Fibroblast of skin of left biceps (primary cell): ENCODE measurements at regions not wholly inside any gene's neighbourhood (a gene's known extent, or its start where the extent isn't known, plus 50 kb on each side); places are given as distances from the start of the nearest gene placed in this dataset.

Source experiments
- DNase-seq, 2 experiments: peaks; one replicate each; pipeline ENCODE4 v3.0.0-alpha.2; 2013; ENCODE audit warnings: low read depth in 2 of 2

DNA sequence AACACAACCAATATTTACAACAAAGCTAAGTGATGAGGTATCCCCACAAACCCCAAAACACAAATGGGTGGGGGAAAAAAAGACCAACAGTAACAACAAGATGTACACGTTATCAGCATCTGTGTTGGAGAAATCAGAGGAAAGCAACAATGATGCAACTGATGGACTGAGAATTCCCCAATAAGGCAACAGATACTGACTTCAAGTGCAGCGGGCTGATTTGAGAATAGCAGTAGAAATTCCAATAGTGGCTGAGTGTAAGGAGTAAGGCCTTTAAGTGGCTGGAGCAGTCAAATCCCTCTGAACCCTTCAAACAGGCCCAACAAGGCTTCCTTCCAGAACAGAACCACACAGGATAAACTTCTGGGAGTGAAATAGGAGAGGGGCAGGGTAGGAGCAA lies 97.6 kb downstream of the TM2D1 start:
- DNase-seq = no peak

DNA sequence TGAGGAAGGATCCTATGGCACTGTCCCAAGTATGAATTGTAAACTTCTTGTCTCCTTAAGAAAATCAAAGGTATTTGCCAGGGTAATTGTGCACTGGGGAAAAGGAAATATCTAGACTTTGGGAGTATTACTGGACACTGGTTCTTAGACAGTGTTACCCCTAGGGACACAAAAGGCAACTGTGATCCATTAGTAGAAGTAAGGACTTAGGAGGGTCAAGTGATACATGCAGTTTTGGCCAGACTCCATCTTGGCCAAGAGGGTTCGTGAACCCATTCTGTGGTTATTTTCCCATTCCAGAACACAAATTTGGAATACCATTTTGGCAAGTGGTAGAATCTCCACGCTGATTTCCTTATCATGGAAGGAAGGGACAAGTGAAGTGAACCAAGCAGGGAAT lies 98.1 kb downstream of the TM2D1 start:
- DNase-seq = no peak

DNA sequence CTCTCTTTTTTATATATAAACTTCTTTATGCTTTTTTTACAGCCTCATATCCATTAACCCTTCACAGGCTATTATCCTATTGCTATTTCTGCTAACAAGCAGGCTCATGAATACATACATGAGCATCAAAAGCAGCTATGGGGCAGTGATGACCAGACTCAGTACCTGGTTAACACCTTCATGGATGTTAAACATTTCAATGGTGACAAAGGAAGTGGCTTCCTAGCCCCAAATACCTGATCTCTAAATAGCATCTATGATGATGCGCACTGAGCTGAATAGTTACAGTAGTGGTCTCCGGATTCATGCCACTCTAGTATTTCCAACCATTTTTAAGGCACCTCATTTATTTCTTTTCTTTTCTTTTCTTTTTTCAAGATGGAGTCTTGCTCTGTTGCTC lies 101.1 kb downstream of the TM2D1 start:
- no peak for DNase-seq

DNA sequence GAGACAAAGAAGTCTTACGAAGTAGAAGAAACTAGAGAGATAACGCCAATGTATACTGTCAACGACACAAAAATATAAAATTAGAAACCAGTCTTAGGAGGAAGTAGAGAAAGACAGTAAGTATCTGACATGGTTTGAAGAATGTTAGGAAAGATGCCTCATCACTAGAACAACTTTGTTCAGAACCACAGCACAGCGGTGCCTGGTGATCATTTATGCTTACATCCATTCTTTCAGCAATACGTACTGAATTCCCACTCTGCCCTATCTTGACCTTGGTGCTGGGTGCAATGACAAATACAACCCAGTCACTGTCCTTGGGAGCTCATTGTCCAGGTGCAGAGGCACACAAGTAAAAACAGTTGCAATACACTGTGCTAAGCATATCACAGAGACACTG lies 104.4 kb downstream of the TM2D1 start:
- DNase-seq = no peak

DNA sequence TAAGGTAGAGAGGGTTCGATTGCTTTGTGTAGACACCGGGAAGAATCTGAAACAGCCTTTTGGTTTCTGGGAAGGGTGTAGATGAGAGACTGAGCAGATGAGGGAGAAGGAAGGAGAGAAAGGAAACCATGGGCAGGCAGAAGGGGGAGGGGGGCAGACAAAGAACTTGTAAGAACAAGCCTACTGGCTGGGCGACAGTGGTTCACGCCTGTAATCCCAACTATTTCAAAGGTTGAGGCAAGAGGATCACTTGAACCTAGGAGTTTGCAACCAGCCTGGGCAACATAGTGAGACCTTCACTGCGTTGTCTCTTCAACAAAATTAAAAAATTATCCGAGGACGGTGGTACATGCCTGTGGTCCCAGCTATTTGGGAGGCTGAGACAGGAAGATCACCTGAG lies 106.2 kb downstream of the TM2D1 start:
- DNase-seq = no peak

DNA sequence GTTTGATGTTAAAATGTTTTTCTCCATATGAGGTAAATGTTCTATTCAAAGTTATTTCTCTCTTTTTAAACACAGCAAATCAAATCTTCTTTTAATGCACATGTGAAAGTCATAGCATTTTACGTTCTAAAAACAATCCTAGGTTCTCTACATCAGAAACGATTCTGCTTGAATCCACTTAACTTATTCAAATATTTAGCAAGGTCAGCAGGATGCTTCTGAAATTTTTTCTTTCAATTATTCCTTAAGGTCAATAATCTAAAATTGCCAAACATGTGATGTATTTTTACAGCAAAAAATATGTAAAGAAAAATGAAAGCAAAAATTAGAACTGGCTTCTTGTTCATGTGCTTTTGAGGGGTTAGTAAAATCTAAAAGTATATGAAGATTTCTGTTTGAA lies 106.7 kb downstream of the TM2D1 start:
- DNase-seq = no peak

DNA sequence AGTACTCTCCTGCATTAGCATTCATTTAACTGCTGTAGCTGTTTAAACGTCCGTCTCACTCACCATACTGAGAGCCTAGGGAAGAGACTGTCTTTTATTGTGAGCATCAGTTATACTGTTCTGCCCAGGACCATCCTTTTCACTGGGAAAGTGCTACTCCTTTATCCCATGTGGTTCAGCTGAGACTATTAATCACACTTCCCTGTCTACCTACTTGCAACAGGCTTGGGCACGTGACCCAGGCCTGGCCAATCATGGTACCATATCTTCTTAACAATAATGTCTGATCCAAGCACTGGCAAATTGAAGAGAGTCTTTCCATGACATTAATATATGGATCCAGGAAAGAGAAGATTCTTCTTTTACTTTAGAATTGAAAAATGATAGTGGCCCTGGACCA lies 108.1 kb downstream of the TM2D1 start:
- DNase-seq = no peak

DNA sequence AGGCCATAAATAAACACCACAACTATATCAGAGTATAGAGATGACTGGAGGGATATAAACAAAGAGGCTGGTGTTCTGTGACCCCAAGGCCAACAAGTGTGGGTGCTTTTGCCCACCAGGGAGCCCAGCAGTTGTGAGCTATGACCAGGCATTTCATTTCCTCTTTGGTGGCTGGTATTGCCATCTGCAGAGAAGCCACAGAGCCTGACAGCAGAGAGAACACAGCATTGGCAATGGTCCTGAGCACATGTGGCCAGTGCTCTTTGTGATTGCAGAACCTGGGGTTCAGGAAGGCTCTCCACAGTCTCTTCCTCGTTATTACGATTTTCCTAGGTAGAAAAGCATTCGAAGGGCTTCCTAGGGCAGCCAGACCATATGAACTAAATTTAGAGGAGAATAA lies 112.3 kb downstream of the TM2D1 start:
- no peak for DNase-seq

DNA sequence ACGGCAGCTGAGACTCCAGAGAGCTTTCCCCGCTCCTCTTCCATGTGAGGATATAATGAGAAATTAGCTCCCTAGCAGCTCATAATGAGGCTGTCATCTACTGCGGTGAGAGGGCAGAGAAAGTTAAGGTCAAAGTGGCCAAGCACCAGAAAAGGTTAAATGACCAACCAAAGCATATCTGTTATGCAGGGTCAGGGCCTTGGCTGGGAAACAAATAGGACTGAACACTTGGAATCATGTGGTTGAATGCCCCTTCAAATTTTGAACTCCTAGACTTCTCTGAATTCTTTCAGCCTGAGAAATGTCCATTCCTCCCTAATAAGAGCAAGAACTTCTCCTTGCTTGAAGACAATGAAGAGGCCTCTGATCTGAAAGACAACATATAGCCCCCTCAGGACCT lies 115.9 kb downstream of the TM2D1 start:
- DNase-seq = no peak

DNA sequence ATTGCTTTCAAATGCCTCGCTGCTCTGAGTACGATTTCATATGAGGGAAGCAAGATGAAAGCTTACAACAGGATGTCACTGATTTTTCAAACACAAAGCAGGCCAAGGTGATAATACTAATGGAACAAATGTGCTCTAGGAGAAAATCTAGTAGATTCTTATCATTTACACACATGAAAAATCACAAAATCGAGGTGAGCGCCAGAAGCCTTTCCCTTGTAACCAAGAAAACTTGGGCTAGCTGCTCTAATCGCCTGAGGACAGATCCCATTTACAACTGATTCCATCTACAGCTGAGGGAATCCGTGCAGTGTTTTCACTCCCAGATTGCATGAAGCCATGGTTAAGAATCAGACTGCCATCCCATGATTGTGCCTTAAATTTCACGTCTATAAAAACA lies 117.5 kb downstream of the TM2D1 start:
- DNase-seq = no peak

DNA sequence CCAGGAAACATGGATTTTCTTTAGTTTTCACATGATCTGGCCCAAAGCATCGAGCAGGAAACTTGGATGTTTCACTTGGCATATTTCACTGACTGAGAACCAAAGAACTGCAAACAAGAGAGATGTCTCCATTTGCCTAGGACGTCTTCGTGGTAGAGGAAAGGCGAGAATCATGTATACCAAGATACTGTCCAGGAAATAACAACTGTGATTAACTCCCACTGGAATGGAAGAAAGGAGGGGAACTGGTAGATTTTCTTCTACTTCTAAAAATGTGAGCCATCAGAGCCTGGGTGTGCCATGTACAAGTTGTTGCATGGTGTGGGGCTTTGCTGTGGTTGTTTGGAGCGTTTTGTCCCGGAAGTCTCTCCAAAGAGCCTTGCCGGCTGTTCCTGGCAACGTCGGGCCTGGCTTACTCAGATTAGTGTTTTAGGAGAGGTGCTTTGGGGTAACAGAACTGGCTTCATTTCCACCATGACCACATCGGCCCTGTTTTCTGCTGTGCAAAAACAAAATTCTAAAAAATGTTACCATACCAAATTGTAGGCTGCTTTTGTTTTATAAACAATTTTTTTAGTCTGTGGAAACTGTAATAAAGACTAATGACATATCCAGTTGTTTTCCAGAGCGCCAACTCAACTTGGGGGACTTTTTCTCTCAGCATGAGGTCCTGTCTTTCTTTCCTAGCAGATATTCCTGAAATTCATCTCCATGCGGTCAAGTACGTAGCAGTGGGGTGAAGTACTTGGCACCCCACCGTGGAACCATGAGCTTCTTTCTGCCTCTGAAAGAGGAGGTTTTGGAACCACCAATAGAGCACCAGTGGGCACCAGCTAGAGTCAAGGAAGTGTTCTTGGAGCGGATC lies 118.3 kb downstream of the TM2D1 start:
- DNase-seq = no peak

DNA sequence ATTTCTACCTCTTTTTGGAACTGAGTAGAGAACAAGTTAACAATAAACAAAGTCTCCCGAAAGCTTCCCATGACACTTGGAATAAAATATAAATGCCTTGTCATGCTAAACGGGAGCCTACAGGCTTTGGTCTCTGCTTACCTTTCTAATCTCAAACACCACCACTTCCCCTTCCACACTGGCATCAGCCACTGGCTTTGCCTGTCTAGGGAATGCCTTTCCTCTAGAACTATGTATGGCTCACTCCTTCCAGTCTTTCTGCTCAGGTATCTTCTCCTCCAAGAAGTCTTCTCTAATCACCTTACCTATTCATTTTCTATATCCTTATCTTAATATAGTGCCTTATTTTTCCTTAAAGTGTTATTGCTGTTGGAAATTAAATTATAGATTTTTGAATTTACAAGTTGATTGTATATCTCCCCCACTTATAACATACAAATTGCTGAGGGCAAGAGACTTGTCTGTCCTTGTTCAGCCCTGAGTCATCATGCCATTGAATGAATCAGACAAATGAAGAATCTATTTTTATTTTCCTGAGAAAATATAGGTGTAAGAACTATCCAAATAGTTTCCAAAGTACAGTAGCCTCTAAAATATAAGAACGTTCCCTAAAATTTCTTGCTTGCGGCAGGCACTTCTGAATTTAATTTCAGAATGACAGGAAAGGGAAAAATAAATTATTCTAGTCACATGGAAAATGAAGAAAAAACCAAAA lies 119.2 kb downstream of the TM2D1 start:
- no peak for DNase-seq

DNA sequence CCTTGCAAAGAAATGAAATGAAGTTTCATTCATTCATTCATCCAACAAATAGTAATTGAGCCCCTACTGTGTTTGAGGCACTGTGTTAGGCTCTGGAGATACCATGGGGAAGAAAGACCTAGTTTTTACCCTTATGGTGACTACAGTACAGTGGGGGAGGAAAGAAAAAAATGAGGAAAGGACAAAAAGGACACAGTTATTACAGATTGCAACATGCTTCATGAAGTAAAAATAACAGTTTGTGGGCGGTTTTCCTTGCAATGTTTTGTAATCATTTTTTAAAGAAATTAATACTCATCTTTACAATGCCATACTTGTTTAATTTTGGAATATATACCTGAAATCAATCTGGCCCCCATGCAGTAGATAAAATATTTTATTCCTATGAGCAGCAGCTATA lies 120.3 kb downstream of the TM2D1 start:
- DNase-seq = no peak

DNA sequence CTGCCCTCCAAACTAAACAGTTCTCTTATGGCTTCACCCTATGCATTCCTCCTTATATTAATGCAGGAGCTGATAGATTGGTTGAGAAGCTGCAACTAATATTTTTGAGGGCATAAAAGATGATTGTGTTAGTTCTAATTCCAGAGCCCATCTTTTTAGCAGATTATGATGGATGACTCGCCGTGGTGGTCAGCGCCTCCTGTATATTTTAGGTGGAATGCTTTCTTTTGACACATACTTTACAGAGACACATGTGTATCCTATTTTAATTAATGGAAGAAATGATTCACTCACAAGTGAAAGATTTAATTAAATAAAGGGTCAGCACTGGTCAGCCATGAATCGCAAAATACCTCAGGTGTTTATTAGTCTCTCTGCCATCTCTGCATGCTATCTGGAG lies 120.7 kb downstream of the TM2D1 start:
- DNase-seq = no peak

DNA sequence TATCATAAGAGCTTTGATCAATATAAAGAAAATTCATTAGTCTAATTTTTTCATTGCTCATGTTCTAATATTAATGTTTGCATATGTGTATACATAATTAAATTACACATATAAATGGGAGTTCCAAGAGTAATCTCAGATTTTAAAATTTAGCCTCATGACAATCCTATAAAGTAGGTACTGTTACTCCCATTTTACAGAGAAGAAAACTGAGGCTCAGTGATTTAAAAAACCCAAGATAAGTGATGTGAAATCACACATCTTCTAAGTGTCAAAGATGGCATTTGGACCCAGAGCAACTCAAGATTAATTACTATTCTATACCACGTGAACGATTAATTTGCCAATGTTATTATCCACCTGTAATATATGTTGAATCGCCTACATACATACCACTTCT lies 122.3 kb downstream of the TM2D1 start:
- DNase-seq = no peak

DNA sequence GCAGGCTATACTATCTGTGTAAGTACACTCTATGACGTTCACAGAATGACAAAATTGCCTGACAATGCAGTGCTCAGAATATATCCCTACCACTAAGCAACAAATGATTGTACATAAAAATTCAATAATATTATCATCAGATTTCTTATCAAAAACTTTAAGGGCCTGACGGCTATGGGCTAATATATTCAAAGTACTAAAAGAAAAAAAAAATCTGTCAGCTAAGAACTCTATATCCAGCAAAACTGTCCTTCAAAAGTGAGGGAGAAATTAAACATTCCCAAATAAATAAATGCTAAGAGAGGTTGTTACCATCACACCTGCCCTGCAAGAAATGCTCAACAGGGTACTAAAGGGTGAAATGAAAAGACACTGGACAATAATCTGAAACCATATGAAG lies 127.3 kb downstream of the TM2D1 start:
- no peak for DNase-seq

DNA sequence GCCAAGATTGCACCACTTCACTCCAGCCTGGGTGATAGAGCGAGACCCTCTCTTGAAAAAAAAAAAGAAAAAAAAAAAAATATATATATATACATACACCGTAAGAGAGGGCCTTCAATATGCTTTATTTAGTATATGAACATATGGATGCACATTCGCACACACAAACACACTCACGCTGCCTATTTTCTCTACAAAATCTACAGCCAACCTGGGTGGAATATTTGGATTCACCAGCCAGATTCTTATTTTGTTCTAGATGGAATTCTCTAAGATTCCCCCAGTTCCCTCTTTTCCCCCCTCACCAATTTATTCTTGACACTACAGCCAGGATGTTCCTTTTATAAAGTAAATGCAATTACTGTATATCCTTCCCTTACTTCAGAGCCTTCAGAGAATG lies 131.6 kb downstream of the TM2D1 start:
- DNase-seq = no peak

DNA sequence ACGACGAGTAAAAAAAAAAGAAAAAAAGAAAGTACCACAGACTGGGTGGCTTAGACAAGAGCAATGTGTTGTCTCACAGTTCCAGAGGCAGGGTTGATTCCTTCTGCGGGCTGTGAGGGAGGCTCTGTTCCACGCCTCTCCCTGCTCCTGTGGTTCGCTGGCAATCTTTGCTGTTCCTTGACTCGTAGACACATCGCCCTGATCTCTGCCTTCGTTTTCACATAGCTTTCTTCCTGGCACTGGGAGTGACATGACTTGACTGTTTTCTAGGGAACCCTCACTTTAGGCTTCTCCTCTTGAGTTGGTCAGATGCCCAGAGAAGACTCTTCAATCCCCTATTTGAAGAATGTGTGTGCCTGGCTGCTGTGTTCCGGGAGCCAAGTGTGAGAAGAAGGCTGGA lies 133.6 kb downstream of the TM2D1 start:
- no peak for DNase-seq

DNA sequence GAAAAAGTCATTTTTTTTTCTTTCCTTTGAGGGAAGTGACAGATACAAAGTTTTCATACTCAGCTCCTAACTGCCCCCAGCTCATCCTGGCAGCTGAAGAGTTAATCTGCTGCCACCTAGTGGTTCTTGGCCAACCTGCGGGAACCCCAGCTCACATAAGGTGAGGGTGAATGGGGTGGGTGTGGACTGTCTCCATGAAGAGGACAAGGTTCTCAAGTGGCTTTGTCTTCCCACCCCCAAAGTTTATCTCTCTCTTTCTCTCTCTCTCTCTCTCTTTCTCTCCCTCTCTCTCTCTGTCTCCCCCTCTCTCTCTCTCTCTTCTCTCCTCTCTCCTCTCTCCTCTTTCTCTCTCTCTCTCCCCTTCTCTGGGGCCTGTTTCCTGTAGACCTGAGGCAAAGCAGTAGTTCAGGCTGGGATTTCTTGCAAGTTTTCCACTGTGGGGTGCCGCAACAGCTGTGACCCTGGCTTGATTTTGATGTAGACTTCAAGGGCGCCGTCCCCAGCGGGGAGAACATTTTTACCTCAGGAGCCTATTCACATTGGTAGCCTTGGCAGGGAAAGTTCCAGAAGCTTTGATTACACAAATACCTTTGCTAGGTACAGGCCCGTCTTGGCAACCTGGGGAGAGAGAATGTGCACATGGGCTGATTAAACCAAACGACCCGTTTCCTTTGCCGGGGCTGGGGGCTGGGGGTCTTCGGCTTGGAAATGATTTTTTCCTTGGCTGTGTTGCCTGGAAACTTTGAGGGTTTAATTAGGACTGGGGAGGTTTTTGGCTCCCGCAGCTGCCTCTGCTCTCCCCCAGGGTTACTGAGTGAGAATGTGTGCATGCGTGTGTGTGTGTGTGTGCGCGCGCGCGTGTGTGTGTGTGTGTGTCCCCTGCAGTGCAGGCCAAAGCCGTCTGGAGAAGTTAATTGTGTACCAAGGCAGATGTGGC lies 135.9 kb downstream of the TM2D1 start:
- DNase-seq = peak in 1 of 2 experiments; percentile 26

DNA sequence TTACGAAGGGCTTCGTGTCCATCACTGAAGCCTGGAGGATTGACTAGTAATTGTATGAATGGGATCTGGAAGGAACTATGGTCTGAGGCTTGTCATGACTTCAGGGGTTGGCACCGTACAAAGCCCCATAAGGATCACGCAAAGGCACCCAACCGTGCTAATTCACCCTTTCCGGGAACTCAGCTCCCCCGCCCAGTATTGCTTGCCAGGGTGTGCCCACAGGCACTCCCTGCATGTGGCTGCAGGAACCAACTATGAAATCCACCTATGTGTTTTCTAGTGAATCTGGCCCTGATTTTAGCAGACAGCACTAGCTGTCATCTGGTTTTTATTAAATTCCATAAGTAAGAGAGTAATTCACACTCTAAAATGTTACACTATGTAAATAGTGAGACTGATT lies 139.2 kb downstream of the TM2D1 start:
- no peak for DNase-seq

DNA sequence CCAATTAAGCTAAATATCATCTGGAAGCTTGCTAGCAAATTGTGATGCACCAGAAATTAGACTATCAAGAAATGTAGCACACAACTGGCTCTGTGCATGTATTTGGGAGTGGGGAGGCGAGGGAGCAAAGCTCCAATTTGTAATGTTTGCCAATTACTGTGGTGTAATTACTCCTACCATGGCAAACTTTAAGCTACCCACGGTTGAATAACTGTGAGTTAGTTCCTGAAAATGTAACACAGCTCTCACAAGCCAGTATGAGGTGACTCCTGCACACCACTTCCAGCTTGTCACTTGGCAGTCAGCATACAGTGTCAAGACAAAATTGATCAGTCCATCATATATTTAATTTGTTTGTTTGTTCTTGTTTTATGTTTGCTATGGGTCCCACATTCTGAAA lies 141.2 kb downstream of the TM2D1 start:
- DNase-seq = no peak

DNA sequence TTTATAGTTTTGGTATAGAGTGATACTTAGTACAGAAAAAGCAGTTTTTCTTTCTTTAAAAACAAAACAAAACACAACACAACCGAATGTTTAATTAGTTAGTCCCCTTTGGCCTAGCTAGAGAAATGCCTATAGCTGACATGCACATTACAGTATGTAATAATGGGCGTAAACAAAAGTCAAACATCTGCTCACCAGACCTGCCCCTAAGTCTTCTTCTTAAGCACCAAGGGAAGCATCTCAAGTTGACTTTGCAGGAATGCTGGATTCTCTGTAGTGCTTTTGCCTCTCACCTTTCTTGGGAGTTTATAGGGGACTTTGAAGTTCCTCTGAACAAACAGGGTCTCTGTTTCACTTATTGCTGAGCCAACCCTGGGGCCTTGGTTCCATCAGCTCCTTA lies 143.7 kb downstream of the TM2D1 start:
- no peak for DNase-seq
